Mucosa of descending colon (tissue), 3 donors: ENCODE measurements at regions not wholly inside any gene's neighbourhood (a gene's known extent, or its start where the extent isn't known, plus 50 kb on each side); places are given as distances from the start of the nearest gene placed in this dataset.
"Not testable (repeated sequence)": the region's sequence is repeated elsewhere in the genome, so short reads cannot be mapped to it uniquely, and the experiment has no call there.

Source experiments
- ATAC-seq: fragments of 200-7000 bp; cut with Tn5 transposase; one replicate; pipeline ENCODE4 v1.9.1; 2020; ENCODE audit warnings: mild to moderate bottlenecking, moderate library complexity
- DNase-seq, 3 donors: peaks; one replicate each; pipeline ENCODE4 v3.0.0-alpha.2; 2020
- H3K36me3 ChIP-seq: fragments of 200-600 bp; one replicate; pipeline ENCODE4 v1.8.0; 2021; ENCODE audit warnings: low read depth, mild to moderate bottlenecking
- H3K4me1 ChIP-seq: fragments of 200-600 bp; one replicate; pipeline ENCODE4 v1.8.0; 2021; ENCODE audit warnings: low read depth, mild to moderate bottlenecking
- H3K4me3 ChIP-seq: fragments of 200-600 bp; one replicate; pipeline ENCODE4 v1.8.0; 2021; ENCODE audit warnings: mild to moderate bottlenecking
- H3K9me3 ChIP-seq: fragments of 200-600 bp; one replicate; pipeline ENCODE4 v1.8.0; 2021; ENCODE audit warnings: mild to moderate bottlenecking
- CTCF ChIP-seq: fragments of 200-600 bp; IDR thresholded peaks from one replicate; pipeline ENCODE4 v1.8.0; 2022; ENCODE audit warnings: antibody characterized with exemption, mild to moderate bottlenecking
- intact Hi-C, 2 donors: fragments of 100-400 bp; cut with DNase I in 1 of 2; cut with micrococcal nuclease in 1 of 2; formaldehyde crosslinking; loops; one replicate each; pipeline versions ENCODE4 v1.11.0 to v1.11.1; 2022; cut with DNase I, micrococcal nuclease
- donor health status: DM: no; HTN: no; CAD: no; lungs with moderate emphysema.
- donor health status: DM: no; HTN: no; CAD: no.
- donor health status: DM: no; HTN: yes; CAD: no.

GRCh38 chr20:56911946-56912345 lies 282.8 kb downstream of the TFAP2C start:
- no peak for ATAC-seq
- no peaks in the 10 kb centered on the region for H3K36me3 ChIP-seq
- intact Hi-C loops, result no loop called here
- DNase-seq, result no peak
- H3K4me3 ChIP-seq, result no peak overlapping the region
- no peaks in the 10 kb centered on the region for H3K9me3 ChIP-seq
- TF ChIP-seq CTCF, result no peak
- H3K4me1 ChIP-seq, result no peaks in the 10 kb centered on the region

GRCh38 chr20:56914532-56914931 lies 285.4 kb downstream of the TFAP2C start:
- Histone ChIP-seq H3K9me3 (no peaks in the 10 kb centered on the region), H3K4me3 (no peak overlapping the region), H3K4me1 (no peaks in the 10 kb centered on the region), H3K36me3 (no peaks in the 10 kb centered on the region)
- intact Hi-C loops, result no loop called here
- TF ChIP-seq CTCF, result no peak
- ATAC-seq (no peak), DNase-seq (no peak)

GRCh38 chr20:56916345-56916622 lies 287.2 kb downstream of the TFAP2C start:
- DNase-seq (no peak), ATAC-seq (no peak)
- intact Hi-C loops, result no loop called here
- no peaks in the 10 kb centered on the region for H3K9me3 ChIP-seq
- no peak for TF ChIP-seq CTCF
- H3K36me3 ChIP-seq, result no peaks in the 10 kb centered on the region
- H3K4me1 ChIP-seq, result no peaks in the 10 kb centered on the region
- H3K4me3 ChIP-seq, result no peak overlapping the region

GRCh38 chr20:56920041-56920440 lies 290.9 kb downstream of the TFAP2C start:
- H3K36me3 ChIP-seq, H3K9me3 ChIP-seq, intact Hi-C loops, H3K4me3 ChIP-seq, H3K4me1 ChIP-seq, DNase-seq, ATAC-seq: not testable (repeated sequence)

GRCh38 chr20:56922497-56922896 lies 293.4 kb downstream of the TFAP2C start:
- intact Hi-C loops, result no loop called here

GRCh38 chr20:56924292-56925081 lies 295.4 kb downstream of the TFAP2C start:
- intact Hi-C loops, result no loop called here
- no peak overlapping the region for H3K4me3 ChIP-seq

More at GRCh38 chr20:56922497-56922896, 293.4 kb downstream of the TFAP2C start:
- Histone ChIP-seq H3K9me3 (no peaks in the 10 kb centered on the region), H3K36me3 (no peaks in the 10 kb centered on the region), H3K4me3 (no peak overlapping the region), H3K4me1 (no peaks in the 10 kb centered on the region)
- no peak for TF ChIP-seq CTCF
- no peak for ATAC-seq
- DNase-seq, result no peak

More at GRCh38 chr20:56924292-56925081, 295.4 kb downstream of the TFAP2C start:
- TF ChIP-seq CTCF, result no peak
- H3K36me3 ChIP-seq, result no peaks in the 10 kb centered on the region
- ATAC-seq (no peak), DNase-seq (no peak)
- H3K9me3 ChIP-seq, result no peaks in the 10 kb centered on the region
- H3K4me1 ChIP-seq, result no peaks in the 10 kb centered on the region
